HG02588 (cell line): ENCODE measurements at regions not wholly inside any gene's neighbourhood (a gene's known extent, or its start where the extent isn't known, plus 50 kb on each side); places are given as distances from the start of the nearest gene placed in this dataset.

Source experiments
- ATAC-seq: cut with Tn5 transposase; IDR thresholded peaks from one replicate; pipeline ENCODE4 v1.9.1; 2021; ENCODE audit warnings: mild to moderate bottlenecking, moderate library complexity; ENCODE audit not compliant: unreplicated experiment

DNA sequence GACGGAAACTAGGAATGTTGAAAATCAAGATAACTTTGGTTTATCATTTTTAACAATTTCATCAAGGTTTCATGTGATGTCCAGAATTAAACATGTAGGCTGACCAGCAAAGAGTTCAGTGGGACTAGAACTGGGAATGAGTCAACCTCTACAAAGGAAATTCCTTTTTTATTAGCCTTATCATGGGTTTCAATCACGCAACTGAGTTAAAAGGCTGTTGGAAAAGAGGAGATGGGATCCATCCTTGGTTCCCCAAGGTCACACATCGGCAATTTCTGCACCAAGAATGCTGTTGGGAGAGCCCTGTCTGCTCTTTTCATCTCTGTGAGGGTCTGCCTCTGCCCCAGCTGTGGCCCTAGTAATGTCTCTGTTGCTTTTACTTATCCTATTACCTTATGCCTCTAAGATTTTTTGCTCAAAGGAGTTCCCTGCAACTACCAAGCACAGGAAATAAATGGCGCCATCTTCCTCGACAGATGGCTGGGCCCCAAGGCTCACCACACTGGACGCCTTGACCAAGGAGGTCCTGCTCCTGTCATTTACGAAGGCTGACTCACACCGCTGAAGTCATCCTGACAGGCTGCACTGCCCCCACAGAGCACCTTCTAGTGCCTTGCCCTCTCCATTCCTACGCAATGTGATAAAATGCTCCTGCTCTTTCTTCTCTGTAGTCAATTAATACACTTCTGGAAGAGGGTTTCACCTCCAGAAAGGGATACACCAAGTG, 367.4 kb downstream of the GXYLT1 start:
- no peak for ATAC-seq

DNA sequence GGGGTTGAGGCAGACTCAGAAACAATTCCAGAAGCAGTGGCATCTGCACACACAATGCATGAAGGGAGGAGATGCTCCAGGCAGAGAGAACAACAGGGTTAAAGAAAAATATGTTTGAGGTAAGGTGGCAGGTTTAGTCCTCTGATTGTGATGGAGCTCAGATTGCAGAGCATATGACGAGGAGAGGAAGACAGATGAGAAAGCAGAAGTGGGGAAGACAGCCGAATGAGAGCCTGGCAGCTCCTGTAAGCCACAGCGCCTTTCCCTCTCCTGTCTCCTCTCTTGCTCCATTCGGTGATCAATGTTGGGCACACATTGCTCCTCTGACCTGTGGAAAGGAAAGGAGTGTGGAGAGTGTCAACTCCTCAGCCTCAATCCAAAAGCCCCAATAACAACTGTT, 372.2 kb downstream of the GXYLT1 start:
- ATAC-seq, result no peak

DNA sequence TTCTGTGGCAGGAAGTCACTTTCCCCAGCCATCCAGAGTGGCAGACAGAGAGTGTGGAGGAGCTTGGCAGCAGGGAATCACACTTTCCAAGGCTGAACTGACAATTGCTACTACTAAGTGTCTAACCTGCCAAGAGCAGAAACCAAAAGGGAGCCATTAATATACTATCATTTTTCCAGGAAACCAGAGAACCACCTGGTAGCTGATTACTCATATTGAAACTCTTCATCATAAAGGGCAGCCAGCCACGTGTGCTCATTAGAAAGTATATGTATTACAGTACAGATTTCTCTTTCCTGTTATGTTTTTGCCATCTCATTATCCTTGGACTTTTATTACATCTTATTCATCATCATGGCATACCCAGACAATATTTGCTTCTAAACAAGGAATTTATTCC, 374.9 kb downstream of the GXYLT1 start:
- ATAC-seq, result peak; percentile 83

DNA sequence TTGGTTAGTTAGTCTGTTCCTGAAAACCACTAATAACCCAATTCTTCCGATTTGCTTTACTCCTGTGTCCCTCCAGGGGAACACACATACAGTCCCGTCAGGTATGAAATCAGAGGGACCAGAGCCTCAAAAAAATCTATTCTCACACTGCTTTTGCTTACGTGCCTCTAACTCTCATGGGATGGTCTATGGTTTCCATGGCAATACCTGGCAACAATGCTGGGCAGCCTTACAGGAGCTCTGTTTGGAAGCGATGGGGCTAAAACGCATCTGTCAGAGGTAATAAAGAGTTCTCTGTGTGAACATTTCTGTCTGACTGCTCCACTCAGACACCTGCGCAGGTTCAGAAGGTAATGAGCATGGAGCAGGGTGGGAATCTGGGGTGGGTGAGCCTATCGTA, 376.2 kb downstream of the GXYLT1 start:
- no peak for ATAC-seq

DNA sequence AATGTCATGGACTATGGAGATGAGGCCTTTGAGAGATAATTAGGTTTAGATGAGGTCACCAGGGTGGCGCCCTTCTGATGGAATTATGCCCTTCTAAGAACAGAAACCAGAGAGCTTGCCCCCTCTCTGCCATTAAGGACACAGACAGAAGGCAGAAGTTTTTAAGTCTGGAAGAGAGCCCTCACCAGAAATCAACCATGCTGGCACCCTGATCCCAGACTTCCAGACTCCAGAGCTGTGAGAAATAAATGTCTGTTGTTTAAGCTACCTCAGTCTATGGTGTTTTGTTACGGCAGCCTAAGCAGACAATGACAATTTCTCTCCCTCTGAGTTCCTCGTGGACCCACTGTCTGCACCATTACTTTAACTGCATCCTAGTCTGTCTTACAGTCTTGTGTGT, 382.0 kb downstream of the GXYLT1 start:
- no peak for ATAC-seq

DNA sequence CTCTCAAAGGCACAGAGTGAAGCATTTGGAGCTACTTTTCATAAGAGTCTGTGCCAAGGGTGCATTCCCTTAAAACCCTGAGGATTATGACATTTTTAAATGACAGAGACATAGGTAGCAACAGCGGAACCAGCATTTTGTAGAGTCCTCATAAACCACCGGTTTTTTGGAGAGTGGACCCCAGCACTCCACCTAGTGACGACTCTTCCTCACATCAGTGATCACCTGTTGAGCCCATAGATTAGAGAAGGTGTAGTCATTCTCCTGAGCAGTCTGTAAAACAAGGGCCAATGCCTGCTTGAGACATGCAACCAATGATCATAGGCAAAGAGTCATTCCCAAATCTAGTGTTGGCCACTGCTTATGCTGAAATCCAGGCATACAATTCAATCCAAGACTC, 399.1 kb downstream of the GXYLT1 start:
- ATAC-seq, result no peak

DNA sequence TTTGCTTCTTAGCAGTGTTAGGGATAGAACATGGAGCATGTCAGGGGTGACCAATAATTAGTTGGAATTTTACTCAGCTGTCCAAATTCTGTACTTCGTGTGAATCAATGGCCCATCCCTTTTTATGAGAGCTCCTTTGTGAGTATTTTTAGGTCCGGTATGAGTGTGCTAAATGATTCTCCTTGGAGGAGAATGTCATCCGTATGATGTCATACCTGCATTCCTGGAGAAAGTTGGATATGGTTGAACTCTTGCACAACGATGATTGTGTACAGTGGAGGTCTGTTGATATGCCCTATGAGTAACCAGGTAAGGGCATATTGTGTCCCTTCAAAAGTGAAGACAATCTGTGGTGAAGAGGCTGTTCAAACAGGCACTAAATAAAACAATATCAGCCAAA, 400.8 kb downstream of the GXYLT1 start:
- ATAC-seq, result no peak

DNA sequence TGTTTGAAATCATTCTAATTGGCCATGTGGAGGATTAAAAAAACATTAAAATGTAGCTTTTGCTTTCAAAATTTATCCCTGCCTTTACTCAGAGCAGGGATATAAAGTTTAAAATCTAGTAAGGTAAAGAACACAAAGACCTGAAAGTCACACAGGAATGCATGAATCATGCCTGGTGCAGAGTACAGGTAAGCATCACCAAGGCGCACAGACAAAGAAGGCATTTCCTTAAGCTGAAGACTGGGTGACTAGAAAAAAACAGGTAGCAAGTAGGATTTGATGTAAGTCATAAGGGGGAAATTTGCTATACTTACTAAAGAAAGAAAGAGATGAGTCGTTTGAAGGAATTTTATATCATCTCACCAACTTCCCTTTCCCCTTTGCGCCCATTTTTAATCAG, 405.6 kb downstream of the GXYLT1 start:
- no peak for ATAC-seq

DNA sequence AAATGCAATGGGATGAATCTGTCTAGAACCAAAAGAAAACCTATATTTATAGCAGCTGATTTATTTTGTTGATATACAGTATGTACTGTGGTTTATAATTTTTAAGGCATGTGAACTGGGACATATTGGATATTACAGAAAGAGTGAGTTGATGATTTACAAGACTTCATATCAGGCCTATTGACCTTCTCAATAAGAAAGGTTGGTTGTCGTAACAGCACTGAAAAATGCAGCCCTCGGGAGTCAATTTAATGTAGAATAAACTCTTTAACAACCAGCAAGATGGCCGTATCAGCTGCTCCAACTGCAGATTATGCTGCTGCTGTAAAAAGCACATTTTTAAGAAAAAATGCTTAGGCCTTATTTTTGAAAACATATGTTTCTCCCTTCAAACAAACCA, 407.3 kb downstream of the GXYLT1 start:
- ATAC-seq, result no peak

DNA sequence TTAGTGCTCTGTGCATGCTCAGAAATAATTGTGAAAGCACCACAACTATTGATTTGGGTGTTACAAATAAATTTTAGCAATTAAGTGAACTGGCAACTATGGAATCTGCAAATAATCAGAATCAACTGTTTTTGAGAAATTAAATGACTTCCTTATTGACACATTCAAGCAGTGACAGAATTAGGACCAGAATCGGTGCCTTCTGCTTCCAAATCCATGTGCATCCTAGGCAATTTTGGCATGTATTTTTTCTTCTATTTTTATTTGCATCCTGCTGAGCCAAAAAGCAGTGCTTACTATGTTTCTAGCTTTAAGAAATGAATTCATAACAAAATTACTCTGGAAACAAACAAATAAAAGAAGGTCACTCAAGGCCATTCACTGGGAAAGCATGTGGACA, 408.2 kb downstream of the GXYLT1 start:
- no peak for ATAC-seq

DNA sequence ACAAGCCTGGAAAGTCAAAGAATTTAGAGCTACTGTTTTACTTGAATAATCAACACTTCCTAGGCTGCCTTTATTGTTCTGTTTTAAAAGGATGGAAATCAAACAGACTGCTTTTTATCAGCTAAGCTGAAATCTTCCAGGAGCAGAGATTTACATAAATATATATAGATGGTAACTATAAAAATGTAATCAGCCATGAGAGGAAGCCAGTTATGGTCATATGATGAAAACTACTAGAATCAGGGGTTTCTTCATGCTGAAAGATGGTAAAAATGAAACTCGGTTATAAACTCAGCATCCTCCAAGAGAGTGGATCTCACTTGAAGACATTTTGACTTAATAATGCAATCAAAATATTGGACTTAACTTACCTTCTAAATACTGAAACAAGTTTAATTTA, 413.0 kb downstream of the GXYLT1 start:
- no peak for ATAC-seq

DNA sequence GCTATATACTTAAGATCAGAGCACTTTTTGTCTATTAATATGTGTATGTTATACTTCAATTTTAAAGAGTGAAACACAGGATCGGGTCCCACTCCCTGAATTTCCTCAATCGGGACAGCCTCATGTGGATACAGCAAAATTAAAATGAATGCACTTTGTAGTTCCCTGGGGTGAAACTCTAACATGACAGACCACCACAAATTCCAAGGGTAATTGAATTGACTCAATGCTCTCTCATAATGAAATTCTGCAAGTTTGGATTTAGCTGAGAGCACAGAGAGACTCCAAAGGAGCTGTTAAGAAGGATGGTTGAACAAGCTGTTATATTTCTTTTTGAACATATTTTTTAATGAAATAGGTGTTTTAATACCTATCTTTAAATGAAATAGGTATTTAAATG, 413.6 kb downstream of the GXYLT1 start:
- ATAC-seq, result no peak

DNA sequence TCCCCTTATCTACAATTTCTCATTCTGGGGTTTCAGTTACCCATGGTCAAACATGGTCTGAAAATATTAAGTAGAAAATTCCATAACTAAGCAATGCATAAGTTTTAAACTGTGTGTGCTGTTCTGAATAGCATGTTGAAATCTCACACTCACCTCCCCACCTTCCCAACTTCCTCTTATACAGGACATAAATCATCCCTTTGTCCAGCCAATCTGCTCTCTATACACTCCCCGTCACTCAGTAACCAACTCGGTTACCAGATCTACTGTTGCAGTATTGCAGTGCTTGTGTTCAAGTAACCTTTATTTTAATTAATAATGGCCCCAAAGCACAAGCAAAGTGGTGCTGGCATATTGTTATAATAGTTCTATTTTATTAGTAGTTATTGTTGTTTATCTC, 420.5 kb downstream of the GXYLT1 start:
- ATAC-seq, result no peak

DNA sequence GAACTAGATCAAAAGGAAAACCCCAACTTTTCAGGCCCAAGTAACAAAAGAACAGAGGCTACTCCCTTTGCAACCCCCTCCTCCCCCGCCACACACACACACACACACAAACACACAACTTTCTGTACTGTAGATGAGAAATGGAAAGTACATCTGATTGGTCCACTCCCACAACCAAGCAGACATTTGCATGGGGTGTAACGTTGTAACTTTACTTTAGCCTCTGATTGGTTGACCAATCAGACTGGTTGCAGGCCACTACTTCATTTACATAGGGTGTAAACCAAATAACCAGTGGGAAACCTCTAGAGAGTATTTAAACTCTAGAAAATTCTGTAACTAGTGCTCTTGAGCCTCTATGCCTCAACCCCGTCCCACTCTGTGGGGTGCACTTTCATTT, 425.5 kb downstream of the GXYLT1 start:
- no peak for ATAC-seq

DNA sequence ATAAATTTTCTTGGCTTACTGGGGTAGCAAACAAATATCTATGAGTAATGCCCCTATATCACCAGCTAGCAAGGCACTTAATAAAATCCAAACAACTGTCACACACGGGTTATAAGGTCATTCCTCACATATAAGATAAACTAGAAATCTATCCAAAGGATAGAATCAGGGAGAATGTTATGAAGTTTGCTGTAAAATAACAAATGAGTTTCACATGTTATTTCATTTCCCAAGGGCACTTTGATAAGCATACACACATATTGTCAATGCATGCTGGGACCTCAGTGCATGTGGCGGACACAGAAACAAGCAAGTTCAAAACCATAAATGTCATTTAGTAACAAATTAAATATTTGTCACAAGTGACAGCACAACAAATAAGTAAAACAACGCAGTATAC, 429.4 kb downstream of the GXYLT1 start:
- no peak for ATAC-seq

DNA sequence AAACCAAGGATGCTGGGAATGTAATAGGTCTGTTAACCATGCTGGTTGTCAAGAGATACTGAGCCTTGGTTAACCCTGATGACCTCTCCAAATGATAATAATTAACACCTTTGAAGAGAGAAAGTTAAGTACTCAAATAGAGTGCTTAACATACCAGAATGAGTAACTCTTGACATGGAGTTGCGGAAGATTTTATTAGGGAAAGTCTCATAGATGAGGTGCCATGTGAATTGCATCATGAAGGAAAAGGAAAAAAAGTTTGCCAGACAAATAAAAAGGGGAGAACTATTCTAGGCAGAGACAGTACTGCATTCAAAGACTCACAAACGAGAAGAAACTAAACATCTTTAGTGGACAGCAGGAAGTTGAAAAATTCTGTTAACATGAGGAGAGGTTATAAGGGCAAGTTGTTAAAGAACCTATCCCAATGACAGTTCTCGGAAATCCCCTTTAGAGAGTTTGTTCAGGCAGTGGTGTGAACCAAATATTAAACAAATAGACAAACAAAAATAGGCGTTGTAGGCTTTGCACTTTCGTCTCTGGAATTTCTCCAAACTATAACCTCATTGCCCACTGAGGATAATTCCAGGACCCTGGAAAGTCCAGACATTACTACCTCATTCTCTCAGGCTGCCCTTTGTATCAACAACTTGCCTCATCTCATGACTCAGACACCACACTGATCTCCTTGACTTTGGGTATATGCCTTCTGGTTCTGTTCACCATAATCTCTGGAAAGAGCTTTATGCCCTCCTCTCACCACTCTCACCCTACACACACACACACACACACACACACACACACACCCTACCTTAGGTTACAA, 435.0 kb downstream of the GXYLT1 start:
- ATAC-seq, result no peak

DNA sequence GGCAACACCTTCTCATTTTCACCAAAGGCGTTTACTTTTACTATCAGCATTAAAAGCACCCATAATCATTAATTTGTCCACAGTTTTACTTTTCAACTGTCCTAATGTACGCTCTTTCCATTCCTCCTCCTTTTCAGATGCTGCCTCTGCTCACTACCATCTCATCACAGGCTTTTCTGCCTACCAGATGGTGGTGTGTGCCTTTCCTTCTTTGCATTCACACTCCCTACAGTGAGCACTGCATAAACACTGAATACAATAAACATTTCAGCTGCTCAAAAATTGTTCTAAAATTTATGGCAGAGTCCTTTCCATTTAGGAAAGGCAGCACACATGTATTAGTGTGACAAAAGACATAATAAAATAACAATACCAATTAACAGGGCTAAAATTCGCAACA, 435.7 kb downstream of the GXYLT1 start:
- ATAC-seq, result no peak

DNA sequence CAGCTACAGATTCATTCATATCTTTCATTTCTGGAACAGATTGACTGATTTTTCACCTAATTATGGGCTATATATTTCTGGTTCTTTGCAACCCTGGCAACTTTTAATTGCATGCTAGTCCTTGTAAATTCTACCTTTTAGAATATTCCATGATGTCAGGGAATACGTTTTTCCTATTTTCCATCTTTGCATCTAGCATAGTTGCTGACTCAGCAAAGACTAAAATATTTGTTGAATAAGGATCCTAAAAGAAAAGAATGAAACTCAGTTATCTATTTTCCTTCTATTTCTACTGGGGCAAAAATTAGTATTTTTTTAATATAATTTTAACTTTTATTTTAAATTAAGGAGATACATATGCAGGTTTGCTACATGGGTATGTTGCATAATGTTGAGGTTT, 438.3 kb downstream of the GXYLT1 start:
- no peak for ATAC-seq

DNA sequence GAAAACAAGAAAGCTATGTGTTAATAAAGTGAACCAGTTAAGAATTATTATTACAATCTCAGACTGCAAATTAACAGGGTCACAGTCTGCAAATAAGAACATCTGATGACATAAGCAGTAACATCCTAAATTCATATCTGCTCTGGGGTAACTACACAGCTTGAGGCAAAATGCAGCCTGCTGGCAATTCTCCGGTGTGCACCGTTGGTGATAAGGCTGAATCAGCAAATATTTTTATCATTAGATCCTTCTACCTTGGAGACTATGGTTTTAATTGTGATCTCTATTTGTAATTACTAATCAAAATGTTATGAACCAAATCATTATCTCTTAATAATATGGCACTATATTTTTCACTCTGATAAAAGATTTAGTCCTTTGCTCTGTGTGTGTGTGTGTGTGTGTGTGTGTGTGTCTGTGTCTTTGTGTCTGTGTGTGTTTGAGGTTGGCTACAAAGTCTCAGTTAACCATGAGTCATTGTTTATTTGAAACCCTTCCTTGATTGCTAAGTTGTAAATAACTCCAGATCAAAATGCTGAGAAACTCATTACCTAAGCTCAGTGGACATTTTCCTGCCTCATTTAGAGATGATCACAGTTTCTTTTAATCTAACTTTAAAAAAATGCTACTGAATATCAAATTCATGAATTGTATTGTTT, 442.6 kb downstream of the GXYLT1 start:
- ATAC-seq, result no peak

DNA sequence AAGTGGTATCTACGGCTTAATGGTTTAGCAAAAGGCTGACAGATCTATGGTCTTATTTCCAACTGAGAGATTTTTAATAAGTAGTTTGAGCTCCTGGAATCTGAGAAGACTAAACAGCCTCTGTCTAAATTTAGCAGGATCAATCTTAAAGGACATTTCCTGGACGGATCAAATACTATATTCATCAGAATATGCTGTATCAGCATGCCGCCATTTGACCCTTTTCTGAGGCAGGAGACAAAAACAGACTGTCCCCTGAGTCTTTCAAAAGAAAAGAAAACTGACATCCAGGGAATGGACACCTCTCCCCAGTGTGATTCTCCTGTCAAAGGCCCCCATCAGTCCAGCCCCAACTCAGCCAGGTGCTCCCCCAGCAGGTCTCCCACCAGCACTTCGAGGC, 443.7 kb downstream of the GXYLT1 start:
- no peak for ATAC-seq

DNA sequence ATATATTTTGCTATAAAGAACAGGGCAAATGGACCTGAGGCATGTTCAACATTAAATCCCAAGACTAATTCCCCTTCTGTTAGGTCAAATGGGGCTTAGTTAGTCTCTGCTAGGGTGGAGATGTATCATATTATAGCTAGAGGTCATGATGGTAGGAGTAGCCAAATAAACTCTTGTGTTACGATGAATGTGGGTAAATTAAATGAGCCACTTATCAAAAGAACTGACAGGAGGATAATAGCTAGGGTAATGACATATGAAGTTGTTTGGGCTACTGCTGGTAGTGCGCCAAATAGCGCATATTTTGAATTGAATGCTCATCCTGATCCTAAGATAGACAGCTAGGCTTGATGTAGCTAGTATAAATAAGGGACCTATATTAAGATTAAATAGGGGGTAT, 445.0 kb downstream of the GXYLT1 start:
- no peak for ATAC-seq

DNA sequence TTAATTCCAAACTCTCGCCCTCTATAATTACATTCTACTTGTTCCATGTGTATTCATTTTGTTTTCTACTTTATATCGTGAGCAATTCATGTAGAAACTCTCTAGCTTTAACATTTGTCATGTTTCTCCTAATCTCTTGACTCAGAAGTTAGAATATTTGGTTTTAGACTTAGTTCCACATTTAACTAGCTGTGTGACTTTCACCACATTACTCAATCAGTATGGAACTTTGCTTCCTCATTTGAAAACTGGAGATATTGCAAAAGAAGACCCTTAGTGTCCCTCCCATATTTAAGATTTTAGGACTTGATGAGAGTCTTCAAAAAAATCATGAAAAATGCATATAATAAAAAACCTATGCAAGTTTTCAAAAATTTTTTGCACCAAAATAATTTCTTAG, 447.5 kb downstream of the GXYLT1 start:
- ATAC-seq, result no peak
